ENCODE measurements at regions not wholly inside any gene's neighbourhood (a gene's known extent, or its start where the extent isn't known, plus 50 kb on each side); places are given as distances from the start of the nearest gene placed in this dataset.

- DNase-seq = no peak
Observed at GRCh38 chr2:20914087-20914486, 91.2 kb upstream of the LDAH start.

GRCh38 chr2:20913491-20913890 is 90.6 kb upstream of the LDAH start:
- DNase-seq = no peak

- no peak for DNase-seq
Observed at GRCh38 chr2:20900052-20900636, 77.2 kb upstream of the LDAH start.

- DNase-seq = no peak
Observed at GRCh38 chr2:20897874-20898453, 75.1 kb upstream of the LDAH start.

GRCh38 chr2:20897047-20897446 is 74.1 kb upstream of the LDAH start:
- DNase-seq = no peak

- DNase-seq = no peak
Observed at GRCh38 chr2:20884829-20885228, 61.9 kb upstream of the LDAH start.

- no peak for DNase-seq
Observed at GRCh38 chr2:20882466-20883170, 59.7 kb upstream of the LDAH start.

GRCh38 chr2:20880221-20880771 is 57.4 kb upstream of the LDAH start:
- no peak for DNase-seq

GRCh38 chr2:20879221-20879620 is 56.3 kb upstream of the LDAH start:
- DNase-seq = no peak

- DNase-seq = no peak
Observed at GRCh38 chr2:20877960-20878359, 55.1 kb upstream of the LDAH start.
